Pancreas (tissue), 10 donors: ENCODE measurements at regions not wholly inside any gene's neighbourhood (a gene's known extent, or its start where the extent isn't known, plus 50 kb on each side); places are given as distances from the start of the nearest gene placed in this dataset.

ENCODE experiments used
- ATAC-seq, 4 donors: fragments of 200-7000 bp; cut with Tn5 transposase; one replicate each; pipeline versions ENCODE4 v1.8.0 to v1.9.1; 2020; ENCODE audit warnings: mild to moderate bottlenecking in 4 of 4, moderate library complexity in 4 of 4
- DNase-seq, 6 donors: peaks; one replicate each; pipeline ENCODE4 v3.0.0-alpha.2; 2020
- FAIRE-seq: peaks from 2 replicates; lab custom pipeline; 2012; peaks lifted over from hg19 to GRCh38; lab: Jason Lieb, UNC
- H3K27ac ChIP-seq, 4 donors: fragments of 200-600 bp; sonication (generic); 1 replicate in 3 of 4; 2 replicates in 1 of 4; pipeline versions ENCODE4 v1.5.0 to v1.8.0; 2020
- H3K27me3 ChIP-seq, 4 donors: fragments of 200-600 bp; one replicate each; pipeline ENCODE4 v1.8.0; 2021
- H3K36me3 ChIP-seq, 3 donors: fragments of 200-600 bp; sonication (generic) in 1 of 3; one replicate each; pipeline versions ENCODE4 v1.5.0 to v1.8.0; 2020 to 2021
- H3K4me1 ChIP-seq, 3 donors: fragments of 200-600 bp; one replicate each; pipeline ENCODE4 v1.8.0; 2021
- H3K4me3 ChIP-seq, 4 donors: fragments of 200-600 bp; sonication (generic) in 2 of 4; one replicate each; pipeline versions ENCODE4 v1.5.0 to v1.8.0; 2020 to 2021
- H3K9me3 ChIP-seq, 4 donors: fragments of 200-600 bp; one replicate each; pipeline ENCODE4 v1.8.0; 2021
- WGBS, 2 donors: extraction: QIAGEN DNeasy Blood & Tissue Kit; methylation state at CpG; one replicate each; pipeline ENCODE4 v1.1.7; 2013; 5-methylcytosine and 5-hydroxymethylcytosine counted together
- intact Hi-C, 3 donors: fragments of 100-400 bp; cut with DNase I; formaldehyde crosslinking; loops; one replicate each; pipeline versions ENCODE4 v1.11.1 to v1.14.2; 2022
- TF ChIP-seq, protein P1 (sequence below), 4 donors: fragments of 200-600 bp; sonication (generic) in 3 of 4; IDR thresholded peaks; one replicate each; pipeline versions ENCODE4 v1.5.0 to v1.8.0; 2021; ENCODE audit warnings: antibody characterized with exemption in 4 of 4
- donor health status: healthy with polysubstance abuse.
- donor health status: DM: no; HTN: no; CAD: no; lungs with moderate emphysema.
- donor health status: DM: no; HTN: no; CAD: no.
- donor health status: control.
- donor health status: control.
- donor health status: Bipolar disorder and iron deficiency.
- donor health status: DM: yes; HTN: yes; CAD: no.
- donor health status: DM: no; HTN: no; CAD: no.
- donor health status: DM: no; HTN: no; CAD: no.
- donor health status: DM: yes; HTN: yes; CAD: no.

- Histone ChIP-seq H3K27ac (no peak overlapping the region), H3K36me3 (no peaks in the 10 kb centered on the region), H3K27me3 (no peaks in the 10 kb centered on the region), H3K9me3 (no peaks in the 10 kb centered on the region), H3K4me3 (no peak overlapping the region), H3K4me1 (no peaks in the 10 kb centered on the region)
- TF ChIP-seq, protein P1, sequence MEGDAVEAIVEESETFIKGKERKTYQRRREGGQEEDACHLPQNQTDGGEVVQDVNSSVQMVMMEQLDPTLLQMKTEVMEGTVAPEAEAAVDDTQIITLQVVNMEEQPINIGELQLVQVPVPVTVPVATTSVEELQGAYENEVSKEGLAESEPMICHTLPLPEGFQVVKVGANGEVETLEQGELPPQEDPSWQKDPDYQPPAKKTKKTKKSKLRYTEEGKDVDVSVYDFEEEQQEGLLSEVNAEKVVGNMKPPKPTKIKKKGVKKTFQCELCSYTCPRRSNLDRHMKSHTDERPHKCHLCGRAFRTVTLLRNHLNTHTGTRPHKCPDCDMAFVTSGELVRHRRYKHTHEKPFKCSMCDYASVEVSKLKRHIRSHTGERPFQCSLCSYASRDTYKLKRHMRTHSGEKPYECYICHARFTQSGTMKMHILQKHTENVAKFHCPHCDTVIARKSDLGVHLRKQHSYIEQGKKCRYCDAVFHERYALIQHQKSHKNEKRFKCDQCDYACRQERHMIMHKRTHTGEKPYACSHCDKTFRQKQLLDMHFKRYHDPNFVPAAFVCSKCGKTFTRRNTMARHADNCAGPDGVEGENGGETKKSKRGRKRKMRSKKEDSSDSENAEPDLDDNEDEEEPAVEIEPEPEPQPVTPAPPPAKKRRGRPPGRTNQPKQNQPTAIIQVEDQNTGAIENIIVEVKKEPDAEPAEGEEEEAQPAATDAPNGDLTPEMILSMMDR (IDR thresholded peaks at IDR 0.05): no peak
- ATAC-seq: peak in 1 of 4 donors; percentile 47
- no peak for FAIRE-seq
- DNase-seq: peak in 1 of 6 donors; percentile 23
- intact Hi-C loops: no loop called here
- WGBS, 2 donors: 26 to 31% methylated on average over 22 of the region's 22 CpGs
These were observed 78.4 kb downstream of the TSPAN17 start for GRCh38 chr5:176725521-176726280.

DNA sequence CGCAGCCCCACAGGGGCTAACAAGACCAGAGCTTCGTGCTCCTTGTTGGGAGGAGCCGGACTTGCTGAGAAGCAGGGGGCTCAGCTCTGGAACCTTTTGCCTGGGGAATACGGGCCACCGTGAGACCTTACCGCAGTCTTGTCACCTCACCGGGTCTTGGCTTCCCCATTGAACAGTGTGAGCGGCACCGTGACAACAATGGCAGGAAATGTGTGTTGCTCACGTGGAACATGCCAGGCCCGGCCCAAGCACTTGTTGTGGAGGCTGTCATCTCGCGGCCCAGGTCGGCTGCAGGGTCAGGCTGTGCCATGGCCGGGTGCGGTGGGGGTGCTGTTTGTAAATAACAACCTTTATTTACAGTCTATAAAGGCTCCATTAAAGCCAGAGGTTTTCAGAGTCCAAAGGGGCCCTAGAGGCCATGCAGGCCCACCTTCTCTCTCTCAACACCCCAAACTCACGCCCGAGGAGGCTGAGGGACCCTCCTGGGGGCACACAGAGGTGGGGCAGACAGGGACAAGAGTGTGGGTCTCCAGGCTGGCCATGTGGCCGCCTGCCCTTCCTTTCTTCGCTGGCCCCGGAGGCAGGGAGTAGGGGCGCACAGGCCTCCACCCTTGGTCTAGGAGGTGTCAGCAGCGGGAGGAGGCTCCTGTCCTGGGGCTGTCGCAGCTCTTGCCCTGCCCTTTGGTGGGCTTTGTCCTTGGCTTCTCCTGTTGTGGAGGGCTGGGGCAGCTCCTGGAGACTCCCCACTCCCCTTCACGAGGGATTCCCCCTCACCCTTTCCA, 79.7 kb downstream of the TSPAN17 start:
- ATAC-seq (no peak), FAIRE-seq (no peak), DNase-seq (no peak)
- intact Hi-C loops: no loop called here
- TF ChIP-seq, protein P1 (IDR thresholded peaks at IDR 0.05): no peak
- Histone ChIP-seq H3K4me1 (no peaks in the 10 kb centered on the region), H3K27ac (no peak overlapping the region), H3K27me3 (no peaks in the 10 kb centered on the region), H3K9me3 (no peaks in the 10 kb centered on the region), H3K4me3 (no peak overlapping the region), H3K36me3 (no peaks in the 10 kb centered on the region)
- 73 to 78% methylated on average over 25 of the region's 25 CpGs for WGBS, 2 donors

DNA sequence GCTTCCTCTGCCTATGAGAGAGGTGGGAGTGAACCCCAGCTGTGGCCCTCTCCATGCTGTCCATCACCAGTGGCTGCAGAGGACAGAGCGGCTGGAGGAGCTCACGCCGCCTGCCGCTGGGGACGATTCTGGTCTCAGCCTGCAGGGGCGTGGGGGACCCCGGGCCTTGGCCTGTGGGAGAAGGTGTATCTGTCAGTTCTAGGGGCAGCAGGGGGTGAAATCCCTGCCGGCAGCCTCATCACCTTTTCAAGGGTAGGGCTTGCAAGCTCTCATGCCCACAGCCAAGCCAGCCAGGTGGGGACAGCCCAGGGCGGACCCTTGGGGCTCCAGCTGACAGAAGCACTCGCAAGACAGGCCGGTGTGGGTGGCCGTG, 80.2 kb downstream of the TSPAN17 start:
- intact Hi-C loops: no loop called here

DNA sequence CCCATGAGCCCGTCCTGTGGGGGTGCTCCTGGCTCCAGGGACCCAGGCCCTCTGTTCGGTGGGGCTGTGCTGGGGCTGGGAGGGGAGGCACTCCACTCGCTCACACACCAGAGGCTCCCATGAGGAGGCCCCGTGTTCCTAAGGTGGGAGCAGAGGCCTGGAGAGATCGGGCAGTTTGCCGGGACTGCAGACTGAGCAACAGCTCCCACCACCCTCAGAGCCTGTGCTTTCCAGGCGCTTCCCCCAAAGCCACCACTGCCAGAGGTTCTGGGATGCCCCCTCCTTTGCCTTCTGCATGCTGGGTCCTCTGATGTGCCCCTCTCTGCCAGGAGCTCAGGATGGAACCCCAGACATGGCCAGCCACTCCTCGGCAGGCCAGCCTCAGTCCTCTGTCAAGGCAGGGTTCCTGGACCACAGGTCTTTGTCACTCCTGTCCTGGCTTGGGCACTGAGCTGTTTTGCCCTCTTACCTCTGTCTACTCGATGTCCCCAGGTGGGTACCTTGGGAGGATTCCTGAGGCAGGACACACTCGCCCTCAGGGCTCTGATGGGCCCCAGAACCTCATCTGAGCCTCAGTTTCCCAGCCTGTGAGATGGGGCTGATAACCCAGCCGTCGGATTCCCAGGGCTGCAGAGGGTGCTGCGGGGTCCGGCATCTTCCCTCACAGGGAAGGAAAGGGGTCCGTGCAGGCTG, 80.8 kb downstream of the TSPAN17 start:
- Histone ChIP-seq H3K27ac (no peak overlapping the region), H3K36me3 (no peaks in the 10 kb centered on the region), H3K9me3 (no peaks in the 10 kb centered on the region), H3K4me1 (no peaks in the 10 kb centered on the region), H3K27me3 (no peaks in the 10 kb centered on the region), H3K4me3 (no peak overlapping the region)
- FAIRE-seq (no peak), ATAC-seq (no peak), DNase-seq (no peak)
- intact Hi-C loops: no loop called here
- TF ChIP-seq, protein P1 (IDR thresholded peaks at IDR 0.05): no peak
- WGBS, 2 donors: 61 to 68% methylated on average over 14 to 15 of the region's 15 CpGs

More for the DNA sequence above, 80.2 kb downstream of the TSPAN17 start:
- H3K4me3 ChIP-seq: no peak overlapping the region
- no peaks in the 10 kb centered on the region for H3K27me3 ChIP-seq
- TF ChIP-seq, protein P1 (IDR thresholded peaks at IDR 0.05): no peak
- H3K36me3 ChIP-seq: no peaks in the 10 kb centered on the region
- WGBS, 2 donors: 74 to 79% methylated on average over 12 of the region's 12 CpGs
- no peak for ATAC-seq
- H3K9me3 ChIP-seq: no peaks in the 10 kb centered on the region
- no peak for DNase-seq
- no peak overlapping the region for H3K27ac ChIP-seq
- no peaks in the 10 kb centered on the region for H3K4me1 ChIP-seq
- FAIRE-seq: no peak
